Neural cell (in vitro differentiated cells): ENCODE measurements at regions not wholly inside any gene's neighbourhood (a gene's known extent, or its start where the extent isn't known, plus 50 kb on each side); places are given as distances from the start of the nearest gene placed in this dataset.

Experiments used
- H2AFZ ChIP-seq: fragments of 200-600, 300-800 bp; sonication (generic), shearing (Covaris generic); 2 replicates; pipeline ENCODE4 v1.6.0; 2014; ENCODE audit warnings: low read depth, mild to moderate bottlenecking, antibody characterized with exemption, low read length, moderate library complexity
- H3F3A ChIP-seq: fragments of 200-600 bp; shearing (Covaris generic); 2 replicates; pipeline ENCODE4 v1.6.1; 2016; ENCODE audit warnings: mild to moderate bottlenecking, moderate library complexity, mixed read lengths, antibody characterized with exemption, low read length; ENCODE audit not compliant: insufficient read depth, poor library complexity, severe bottlenecking
- H3K27ac ChIP-seq: fragments of 200-600, 300-800 bp; sonication (generic), shearing (Covaris generic); 2 replicates; pipeline ENCODE4 v1.5.1; 2014; ENCODE audit warnings: mild to moderate bottlenecking, low read length, moderate library complexity
- H3K27me3 ChIP-seq: fragments of 300-800, 200-600 bp; sonication (generic), shearing (Covaris generic); 2 replicates; pipeline ENCODE4 v1.6.0; 2014; ENCODE audit warnings: mild to moderate bottlenecking, low read depth, low read length, moderate library complexity; ENCODE audit not compliant: insufficient read depth
- H3K36me3 ChIP-seq: fragments of 300-800, 200-600 bp; sonication (generic), shearing (Covaris generic); 2 replicates; pipeline ENCODE4 v1.5.1; 2014; ENCODE audit warnings: mild to moderate bottlenecking, antibody characterized with exemption, low read length, moderate library complexity; ENCODE audit not compliant: insufficient read depth
- H3K4me2 ChIP-seq: fragments of 300-800, 200-600 bp; sonication (generic), shearing (Covaris generic); 2 replicates; pipeline ENCODE4 v1.6.0; 2014; ENCODE audit warnings: mild to moderate bottlenecking, low read length
- H3K4me3 ChIP-seq: fragments of 300-800, 200-600 bp; sonication (generic), shearing (Covaris generic); 2 replicates; pipeline ENCODE4 v1.5.1; 2014; ENCODE audit warnings: mild to moderate bottlenecking, low read length, moderate library complexity
- H3K79me2 ChIP-seq: fragments of 200-600 bp; shearing (Covaris generic); replicated peaks from 2 replicates; pipeline ENCODE4 v1.6.0; 2014; ENCODE audit warnings: mild to moderate bottlenecking, low read length, moderate library complexity; ENCODE audit not compliant: insufficient read depth
- H3K9ac ChIP-seq: fragments of 300-800, 200-600 bp; sonication (generic), shearing (Covaris generic); 2 replicates; pipeline ENCODE4 v1.6.1; 2016; ENCODE audit warnings: mild to moderate bottlenecking, low read length, mixed read lengths
- H3K9me2 ChIP-seq: fragments of 200-600 bp; shearing (Covaris generic); 2 replicates; pipeline ENCODE4 v1.6.1; 2016; ENCODE audit warnings: mild to moderate bottlenecking, low read length, mixed read lengths; ENCODE audit not compliant: insufficient read depth
- H3K9me3 ChIP-seq: fragments of 200-600, 300-800 bp; sonication (generic), shearing (Covaris generic); 2 replicates; pipeline ENCODE4 v1.6.1; 2016; ENCODE audit warnings: mild to moderate bottlenecking, mixed run types, low read length, moderate library complexity, mixed read lengths
- H4K20me1 ChIP-seq: fragments of 200-600 bp; shearing (Covaris generic); 2 replicates; pipeline ENCODE4 v1.6.1; 2016; ENCODE audit warnings: mild to moderate bottlenecking, mixed run types; ENCODE audit not compliant: insufficient read depth
- CTCF ChIP-seq: fragments of 450-650 bp; IDR thresholded peaks from 2 replicates; pipeline ENCODE4 v1.5.1; 2014; ENCODE audit warnings: antibody characterized with exemption, mild to moderate bottlenecking, moderate library complexity; ENCODE audit not compliant: poor library complexity, severe bottlenecking
- EP300 ChIP-seq: fragments of 450-650 bp; conservative IDR thresholded peaks from 2 replicates; pipeline ENCODE4 v1.6.1; 2014; ENCODE audit warnings: antibody characterized with exemption, mild to moderate bottlenecking, moderate library complexity; ENCODE audit not compliant: poor library complexity, severe bottlenecking
- EZH2 ChIP-seq: fragments of 200-600, 300-800 bp; shearing (Covaris generic), sonication (generic); IDR thresholded peaks from 2 replicates; pipeline ENCODE4 v1.6.1; 2014; ENCODE audit warnings: antibody characterized with exemption, low read length, borderline replicate concordance, mild to moderate bottlenecking; ENCODE audit not compliant: insufficient read depth, poor library complexity, severe bottlenecking
- MXI1 ChIP-seq: fragments of 450-650 bp; conservative IDR thresholded peaks from 2 replicates; pipeline ENCODE4 v1.6.1; 2014; ENCODE audit warnings: antibody characterized with exemption, mild to moderate bottlenecking; ENCODE audit not compliant: poor library complexity, severe bottlenecking
- POLR2AphosphoS5 ChIP-seq: IDR thresholded peaks from 2 replicates; pipeline ENCODE4 v1.6.1; 2012
- RAD21 ChIP-seq: fragments of 450-650 bp; conservative IDR thresholded peaks from 2 replicates; pipeline ENCODE4 v1.6.1; 2014; ENCODE audit warnings: antibody characterized with exemption, mild to moderate bottlenecking, moderate library complexity
- REST ChIP-seq: IDR thresholded peaks from 2 replicates; pipeline ENCODE4 v1.6.1; 2012; ENCODE audit warnings: borderline replicate concordance
- SMC3 ChIP-seq: fragments of 450-650 bp; conservative IDR thresholded peaks from 2 replicates; pipeline ENCODE4 v1.6.1; 2014; ENCODE audit warnings: antibody characterized with exemption, mild to moderate bottlenecking, moderate library complexity; ENCODE audit not compliant: poor library complexity
- TAF1 ChIP-seq: IDR thresholded peaks from 2 replicates; pipeline ENCODE4 v1.6.1; 2012; ENCODE audit warnings: low read depth

- Histone ChIP-seq H3K27ac (no peak overlapping the region), H3F3A (no peaks in the 10 kb centered on the region), H3K4me2 (no peak overlapping the region), H3K9me3 (no peaks in the 10 kb centered on the region), H2AFZ (no peak overlapping the region), H3K79me2 (no peaks in the 10 kb centered on the region), H4K20me1 (no peaks in the 10 kb centered on the region), H3K4me3 (no peak overlapping the region), H3K9me2 (no peaks in the 10 kb centered on the region), H3K9ac (no peak overlapping the region), H3K36me3 (no peaks in the 10 kb centered on the region), H3K27me3 (no peaks in the 10 kb centered on the region)
- TF ChIP-seq REST (no peak), EP300 (no peak), SMC3 (no peak), RAD21 (no peak), CTCF (no peak), TAF1 (no peak), POLR2AphosphoS5 (no peak), MXI1 (no peak), EZH2 (no peak)
Observed at GRCh38 chr11:64466115-64466718, 89.5 kb upstream of the SLC22A11 start.

GRCh38 chr11:64469288-64469687 lies 86.5 kb upstream of the SLC22A11 start:
- TF ChIP-seq RAD21 (no peak), MXI1 (no peak), CTCF (no peak), POLR2AphosphoS5 (no peak), EZH2 (no peak), SMC3 (no peak), TAF1 (no peak), EP300 (no peak), REST (no peak)
- Histone ChIP-seq H3K36me3 (no peaks in the 10 kb centered on the region), H3K4me3 (peak overlapping the region; percentile 5), H3F3A (no peaks in the 10 kb centered on the region), H3K79me2 (no peaks in the 10 kb centered on the region), H3K9me3 (no peaks in the 10 kb centered on the region), H4K20me1 (no peaks in the 10 kb centered on the region), H3K4me2 (no peak overlapping the region), H2AFZ (no peak overlapping the region), H3K27me3 (no peaks in the 10 kb centered on the region), H3K27ac (peak overlapping the region; percentile 26), H3K9ac (no peak overlapping the region), H3K9me2 (no peaks in the 10 kb centered on the region)
